ENCODE measurements at regions not wholly inside any gene's neighbourhood (a gene's known extent, or its start where the extent isn't known, plus 50 kb on each side); places are given as distances from the start of the nearest gene placed in this dataset.

GRCh38 chr5:175808711-175809110, 62.7 kb upstream of the CPLX2 start:
- DNase-seq = no peak

DNA sequence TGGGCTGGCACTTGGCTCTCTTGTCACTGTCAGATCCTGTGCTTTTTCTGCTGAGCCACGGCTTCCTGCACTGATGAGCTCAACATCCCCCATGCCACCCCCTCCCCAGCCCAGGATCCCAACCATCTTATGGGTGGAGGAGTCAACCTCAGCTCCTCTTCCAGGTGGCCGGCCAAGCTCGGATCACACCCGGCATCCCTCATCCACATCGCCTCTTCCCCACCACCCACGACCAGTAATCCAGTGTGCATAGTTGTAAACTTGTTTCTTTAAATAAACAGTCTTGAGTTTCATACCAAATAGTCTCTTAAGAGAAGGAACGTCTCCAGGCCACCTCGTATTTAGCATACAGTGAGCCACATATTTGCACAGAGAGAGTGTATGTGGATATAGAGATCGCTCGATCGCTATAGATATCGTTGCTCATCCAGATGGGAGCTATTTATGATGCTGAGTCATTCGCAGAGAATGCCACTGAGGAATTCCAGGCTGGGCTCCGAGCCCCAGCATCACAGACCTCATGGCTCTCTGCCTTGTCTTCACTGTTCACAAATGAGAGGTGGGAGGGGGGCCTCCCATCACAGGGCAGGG, 61.8 kb upstream of the CPLX2 start:
- DNase-seq = no peak

GRCh38 chr5:175810457-175810856, 60.9 kb upstream of the CPLX2 start:
- no peak for DNase-seq

DNA sequence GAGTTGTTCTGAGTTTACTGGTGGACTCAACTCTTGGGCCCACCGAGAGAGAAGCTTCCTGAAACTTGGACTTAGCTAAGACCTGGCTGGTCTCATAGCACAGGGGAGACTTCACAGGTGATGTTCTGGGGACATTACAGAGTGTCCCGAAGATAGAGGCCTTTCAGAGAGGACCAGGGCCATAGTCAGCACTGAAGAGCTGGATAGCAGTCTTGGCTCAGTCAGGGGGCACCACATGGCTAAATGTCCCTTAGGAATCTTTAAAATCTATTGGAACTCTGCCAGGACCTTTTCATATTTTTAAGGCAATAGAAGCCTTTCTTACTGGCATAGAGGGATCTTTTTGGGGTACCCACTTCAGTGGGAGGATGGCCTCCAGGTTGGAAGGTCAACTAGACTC, 59.8 kb upstream of the CPLX2 start:
- no peak for DNase-seq

GRCh38 chr5:175813943-175814630, 57.3 kb upstream of the CPLX2 start:
- no peak for DNase-seq

DNA sequence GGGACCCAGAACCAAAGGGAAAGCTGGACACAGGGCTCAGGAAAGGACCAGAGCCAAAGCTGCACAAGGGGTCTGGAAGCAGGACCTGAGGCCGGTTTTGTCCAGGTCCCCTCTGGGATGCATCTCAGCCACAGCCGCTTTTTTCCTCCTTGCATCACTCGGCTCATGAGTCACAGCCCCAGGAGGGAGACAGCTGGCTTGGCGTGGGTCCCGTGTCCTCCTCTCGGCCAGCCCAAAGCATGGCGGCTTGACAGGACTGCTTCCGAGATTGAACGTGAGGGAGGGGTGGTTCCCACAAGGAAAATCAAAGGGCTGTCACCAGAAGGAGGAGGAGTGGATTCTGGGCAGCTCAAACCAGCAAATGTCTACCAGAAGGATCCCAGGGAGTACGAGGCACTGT, 56.7 kb upstream of the CPLX2 start:
- no peak for DNase-seq

DNA sequence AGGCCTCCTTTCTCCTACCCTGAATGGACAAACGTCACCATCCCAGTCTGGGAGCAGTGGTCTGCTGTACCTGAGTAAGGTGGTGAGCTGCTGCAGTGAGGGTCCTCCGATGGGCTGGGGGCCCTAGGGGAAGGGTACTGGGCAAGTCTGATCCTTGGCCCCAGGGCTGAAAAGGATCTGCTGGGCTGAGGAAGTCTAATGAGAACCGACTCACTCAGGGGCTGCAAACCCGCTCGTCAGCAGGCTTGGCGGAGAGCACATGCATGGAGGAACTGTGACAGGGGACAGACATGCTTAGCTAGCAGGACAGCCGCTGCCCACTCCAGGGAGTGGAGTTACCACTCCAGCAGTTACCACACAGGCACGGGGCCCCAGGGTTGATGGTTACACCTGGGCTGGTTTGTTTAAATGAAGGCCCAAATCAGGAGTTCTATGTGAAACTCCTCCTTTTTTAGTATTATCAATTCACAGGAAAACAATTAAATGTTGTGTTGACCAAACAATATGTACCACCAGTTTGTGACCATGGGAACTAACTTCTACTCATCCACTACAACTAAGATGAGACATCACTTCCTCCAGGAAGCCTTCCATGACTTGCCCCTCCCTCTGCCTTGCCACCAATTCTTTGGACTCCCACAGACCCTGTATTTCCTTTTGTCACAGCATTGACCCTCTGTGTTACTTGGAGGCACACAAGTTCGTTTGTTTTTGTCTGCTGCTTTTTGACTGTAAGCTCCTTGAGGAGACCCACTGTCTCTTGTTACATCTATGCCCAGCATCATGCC, 56.1 kb upstream of the CPLX2 start:
- DNase-seq = no peak

DNA sequence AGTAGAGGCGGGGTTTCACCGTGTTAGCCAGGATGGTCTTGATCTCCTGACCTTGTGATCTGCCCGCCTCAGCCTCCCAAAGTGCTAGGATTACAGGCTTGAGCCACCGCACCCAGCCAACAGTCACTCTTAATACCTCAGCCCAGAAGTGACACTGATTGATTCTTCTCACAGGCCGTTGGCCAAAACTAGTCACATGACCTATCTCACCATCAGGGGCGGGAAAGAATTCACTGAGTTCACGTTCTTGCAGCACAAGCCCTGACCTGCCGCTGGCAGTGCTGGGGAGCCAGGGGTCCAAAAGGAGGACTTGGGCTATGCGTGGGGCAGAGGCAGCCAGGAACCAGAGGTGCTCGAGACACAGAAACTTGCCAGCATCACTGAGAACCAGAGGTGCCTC, 55.0 kb upstream of the CPLX2 start:
- DNase-seq = no peak

- no peak for DNase-seq
Observed at GRCh38 chr5:175819090-175819425, 52.3 kb upstream of the CPLX2 start.

GRCh38 chr5:175820230-175820629, 51.1 kb upstream of the CPLX2 start:
- no peak for DNase-seq
